Nephron (organoid): ENCODE measurements at regions not wholly inside any gene's neighbourhood (a gene's known extent, or its start where the extent isn't known, plus 50 kb on each side); places are given as distances from the start of the nearest gene placed in this dataset.

Source experiments
- H3K27ac Mint-ChIP-seq, 3 experiments: 2 replicates each; pipeline ENCODE4 v1.8.0; 2020; ENCODE audit warnings: mixed read lengths in 3 of 3, mild to moderate bottlenecking in 2 of 3, moderate library complexity in 1 of 3
- H3K27me3 Mint-ChIP-seq: 2 replicates; pipeline ENCODE4 v1.8.0; 2021; ENCODE audit warnings: low read depth, mild to moderate bottlenecking, moderate library complexity, mixed read lengths
- H3K36me3 Mint-ChIP-seq: 2 replicates; pipeline ENCODE4 v1.8.0; 2020; ENCODE audit warnings: low read depth, mixed read lengths
- H3K4me1 Mint-ChIP-seq: 2 replicates; pipeline ENCODE4 v1.8.0; 2020; ENCODE audit warnings: mixed read lengths
- H3K4me3 Mint-ChIP-seq, 3 experiments: 2 replicates each; pipeline ENCODE4 v1.8.0; 2020; ENCODE audit warnings: mild to moderate bottlenecking in 3 of 3, mixed read lengths in 3 of 3, moderate library complexity in 2 of 3
- H3K9me3 Mint-ChIP-seq: 2 replicates; pipeline ENCODE4 v1.8.0; 2020; ENCODE audit warnings: mixed read lengths
- TF ChIP-seq, protein P1 (sequence below), 3 experiments: fragments of 200-600 bp; sonication (generic); IDR thresholded peaks; one replicate each; pipeline ENCODE4 v1.5.0; 2021; ENCODE audit warnings: antibody characterized with exemption in 3 of 3; ENCODE audit not compliant: unreplicated experiment in 3 of 3

DNA sequence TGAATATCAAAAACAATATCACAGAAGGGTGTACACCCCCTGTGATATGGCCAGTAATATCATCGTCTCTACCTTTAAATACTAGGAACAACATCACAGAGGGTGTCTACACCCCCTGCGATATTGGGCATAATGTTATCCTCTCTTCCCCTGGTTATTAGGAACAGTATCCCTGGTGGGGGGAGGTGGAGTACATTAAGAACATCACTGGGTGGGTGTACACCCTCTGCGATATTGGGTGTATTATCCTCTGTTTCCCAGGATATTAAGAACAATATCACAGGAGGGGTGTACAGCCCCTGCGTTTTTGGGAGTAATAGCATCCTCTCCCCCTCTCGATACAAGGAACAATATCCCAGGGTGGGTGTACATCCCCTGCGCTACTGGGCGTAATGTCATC, 1932.8 kb downstream of the SUCLG1 start:
- Mint-ChIP-seq H3K9me3 (peaks cover 2% of the 10 kb centered on the region), H3K4me3 (no peak overlapping the region), H3K4me1 (no peaks in the 10 kb centered on the region), H3K27me3 (no peaks in the 10 kb centered on the region), H3K36me3 (no peaks in the 10 kb centered on the region), H3K27ac (no peak overlapping the region)
- TF ChIP-seq, protein P1, sequence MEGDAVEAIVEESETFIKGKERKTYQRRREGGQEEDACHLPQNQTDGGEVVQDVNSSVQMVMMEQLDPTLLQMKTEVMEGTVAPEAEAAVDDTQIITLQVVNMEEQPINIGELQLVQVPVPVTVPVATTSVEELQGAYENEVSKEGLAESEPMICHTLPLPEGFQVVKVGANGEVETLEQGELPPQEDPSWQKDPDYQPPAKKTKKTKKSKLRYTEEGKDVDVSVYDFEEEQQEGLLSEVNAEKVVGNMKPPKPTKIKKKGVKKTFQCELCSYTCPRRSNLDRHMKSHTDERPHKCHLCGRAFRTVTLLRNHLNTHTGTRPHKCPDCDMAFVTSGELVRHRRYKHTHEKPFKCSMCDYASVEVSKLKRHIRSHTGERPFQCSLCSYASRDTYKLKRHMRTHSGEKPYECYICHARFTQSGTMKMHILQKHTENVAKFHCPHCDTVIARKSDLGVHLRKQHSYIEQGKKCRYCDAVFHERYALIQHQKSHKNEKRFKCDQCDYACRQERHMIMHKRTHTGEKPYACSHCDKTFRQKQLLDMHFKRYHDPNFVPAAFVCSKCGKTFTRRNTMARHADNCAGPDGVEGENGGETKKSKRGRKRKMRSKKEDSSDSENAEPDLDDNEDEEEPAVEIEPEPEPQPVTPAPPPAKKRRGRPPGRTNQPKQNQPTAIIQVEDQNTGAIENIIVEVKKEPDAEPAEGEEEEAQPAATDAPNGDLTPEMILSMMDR (IDR thresholded peaks at IDR 0.05; ENCODE audit: unreplicated experiment in 3 of 3), result no peak

DNA sequence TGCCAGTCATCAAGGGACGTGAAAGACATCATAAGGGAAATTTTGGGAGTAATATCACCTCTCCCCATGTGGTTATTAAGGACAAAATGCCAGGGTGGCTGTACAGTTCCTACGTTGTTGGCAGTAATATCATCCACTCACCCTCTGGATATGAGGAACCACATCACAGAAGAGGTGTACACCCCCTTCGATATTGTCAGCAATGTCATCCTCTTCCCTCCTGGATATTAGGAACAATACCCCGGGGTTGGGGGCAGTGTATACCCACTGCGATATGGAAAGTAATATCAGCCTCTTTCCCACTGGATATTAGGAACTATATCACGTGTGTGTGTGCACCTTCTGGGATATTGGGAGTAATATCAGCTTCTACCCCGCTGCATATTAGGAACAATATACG, 1933.3 kb downstream of the SUCLG1 start:
- TF ChIP-seq, protein P1 (IDR thresholded peaks at IDR 0.05; ENCODE audit: unreplicated experiment in 3 of 3), result no peak
- Mint-ChIP-seq H3K27me3 (no peaks in the 10 kb centered on the region), H3K4me1 (no peaks in the 10 kb centered on the region), H3K36me3 (no peaks in the 10 kb centered on the region), H3K9me3 (peaks cover 2% of the 10 kb centered on the region), H3K27ac (no peak overlapping the region), H3K4me3 (no peak overlapping the region)

DNA sequence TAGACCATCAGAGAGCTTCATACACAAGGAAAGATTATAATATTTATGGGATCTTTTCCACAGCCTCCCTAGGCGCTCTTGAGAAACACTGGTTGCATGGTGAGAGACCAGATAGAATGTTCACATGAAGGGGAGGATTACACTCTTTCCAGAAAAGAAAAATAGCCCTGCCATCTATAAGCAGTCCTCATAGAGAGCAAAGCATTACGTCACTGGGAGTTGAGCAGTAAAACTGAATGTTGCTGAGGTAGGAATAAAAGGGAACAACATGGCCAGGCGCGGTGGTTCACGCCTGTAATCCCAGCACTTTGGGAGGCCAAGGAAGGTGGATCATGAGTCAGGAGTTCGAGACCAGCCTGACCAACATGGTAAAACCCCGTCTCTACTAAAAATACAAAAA, 1934.3 kb downstream of the SUCLG1 start:
- no peaks in the 10 kb centered on the region for H3K27me3 Mint-ChIP-seq
- no peak overlapping the region for H3K27ac Mint-ChIP-seq
- no peaks in the 10 kb centered on the region for H3K36me3 Mint-ChIP-seq
- H3K9me3 Mint-ChIP-seq, result peaks cover 2% of the 10 kb centered on the region
- no peak overlapping the region for H3K4me3 Mint-ChIP-seq
- TF ChIP-seq, protein P1 (IDR thresholded peaks at IDR 0.05; ENCODE audit: unreplicated experiment in 3 of 3), result no peak
- H3K4me1 Mint-ChIP-seq, result no peaks in the 10 kb centered on the region

DNA sequence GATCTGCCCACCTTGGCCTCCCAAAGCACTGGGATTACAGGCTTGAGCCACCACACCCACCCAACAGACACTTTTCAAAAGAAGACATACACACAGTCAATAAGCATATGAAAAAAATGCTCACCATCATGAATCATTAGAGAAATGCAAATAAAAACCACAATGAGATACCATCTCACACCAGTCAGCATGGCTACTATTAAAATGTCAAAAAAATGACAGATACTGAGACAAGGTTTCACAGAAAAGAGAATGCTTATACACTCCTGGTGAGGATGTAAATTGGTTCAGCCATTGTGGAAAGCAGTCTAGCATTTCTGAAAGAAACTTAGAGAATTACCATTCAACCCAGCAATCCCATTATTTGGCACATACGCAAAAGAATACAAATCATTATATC, 1947.2 kb downstream of the SUCLG1 start:
- Mint-ChIP-seq H3K36me3 (no peaks in the 10 kb centered on the region), H3K4me3 (no peak overlapping the region), H3K4me1 (no peaks in the 10 kb centered on the region), H3K9me3 (no peaks in the 10 kb centered on the region), H3K27me3 (no peaks in the 10 kb centered on the region), H3K27ac (no peak overlapping the region)
- TF ChIP-seq, protein P1 (IDR thresholded peaks at IDR 0.05; ENCODE audit: unreplicated experiment in 3 of 3), result no peak

DNA sequence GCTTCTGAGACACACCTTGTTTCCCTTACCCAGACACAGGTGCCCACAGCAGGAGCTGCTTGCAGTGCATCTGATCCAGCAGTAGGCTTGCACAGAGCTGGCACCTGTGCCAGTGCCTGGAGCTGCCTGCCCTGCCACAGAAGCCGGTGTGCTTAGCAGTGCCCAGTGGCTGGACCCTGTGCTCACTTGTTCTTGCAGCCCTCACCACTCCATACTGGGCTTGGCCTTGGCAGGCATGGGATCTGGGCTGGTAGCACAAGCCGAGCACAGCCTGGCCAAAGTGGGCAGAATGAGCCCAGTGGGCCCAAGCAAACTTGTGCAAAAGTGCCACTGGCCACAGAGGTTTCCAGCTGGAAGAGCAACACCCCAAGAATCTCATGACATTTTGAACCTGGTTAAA, 1950.4 kb downstream of the SUCLG1 start:
- no peaks in the 10 kb centered on the region for H3K4me1 Mint-ChIP-seq
- no peaks in the 10 kb centered on the region for H3K9me3 Mint-ChIP-seq
- no peaks in the 10 kb centered on the region for H3K36me3 Mint-ChIP-seq
- H3K4me3 Mint-ChIP-seq, result no peak overlapping the region
- no peak overlapping the region for H3K27ac Mint-ChIP-seq
- H3K27me3 Mint-ChIP-seq, result no peaks in the 10 kb centered on the region
- TF ChIP-seq, protein P1 (IDR thresholded peaks at IDR 0.05; ENCODE audit: unreplicated experiment in 3 of 3), result no peak

DNA sequence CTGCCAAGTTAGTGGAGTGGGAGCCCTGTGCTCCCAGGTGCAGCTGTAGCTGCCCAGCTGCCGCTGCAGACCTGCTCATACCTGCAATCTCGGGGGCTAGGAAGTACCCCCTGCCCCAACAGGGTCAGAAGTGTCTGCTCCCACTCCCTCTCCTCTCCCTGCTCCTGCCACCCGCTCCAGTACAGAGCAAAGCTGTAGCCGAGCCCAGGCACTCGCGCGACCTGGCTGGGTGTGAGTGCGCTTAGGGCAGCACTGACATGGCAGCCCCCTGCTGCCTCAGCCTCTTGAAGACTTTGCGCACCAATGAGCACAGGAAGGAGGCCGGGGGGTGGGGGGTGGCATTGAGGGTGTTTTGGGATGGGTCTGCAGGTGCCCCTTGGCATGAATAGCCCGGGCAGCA, 1951.4 kb downstream of the SUCLG1 start:
- no peak overlapping the region for H3K4me3 Mint-ChIP-seq
- TF ChIP-seq, protein P1 (IDR thresholded peaks at IDR 0.05; ENCODE audit: unreplicated experiment in 3 of 3), result no peak
- H3K36me3 Mint-ChIP-seq, result no peaks in the 10 kb centered on the region
- no peaks in the 10 kb centered on the region for H3K27me3 Mint-ChIP-seq
- H3K9me3 Mint-ChIP-seq, result peaks cover 4% of the 10 kb centered on the region
- no peak overlapping the region for H3K27ac Mint-ChIP-seq
- H3K4me1 Mint-ChIP-seq, result no peaks in the 10 kb centered on the region
